Gastrocnemius medialis (tissue), 4 donors: ENCODE measurements at regions not wholly inside any gene's neighbourhood (a gene's known extent, or its start where the extent isn't known, plus 50 kb on each side); places are given as distances from the start of the nearest gene placed in this dataset.

ENCODE experiments used
- CTCF ChIP-seq, 5 experiments: fragments of 450-650 bp in 3 of 5; fragments of 200-600 bp in 2 of 5; sonication (generic) in 2 of 5; IDR thresholded peaks in 4 of 5; conservative IDR thresholded peaks in 1 of 5; 1 replicate in 4 of 5; 2 replicates in 1 of 5; pipeline ENCODE4 v1.5.1; 2016 to 2019; ENCODE audit warnings: antibody characterized with exemption in 5 of 5, mild to moderate bottlenecking in 3 of 5, moderate library complexity in 3 of 5
- POLR2A ChIP-seq, 2 donors: fragments of 450-650 bp; IDR thresholded peaks; one replicate each; pipeline ENCODE4 v1.6.1; 2017; ENCODE audit warnings: antibody characterized with exemption in 2 of 2, mild to moderate bottlenecking in 2 of 2, moderate library complexity in 2 of 2

GRCh38 chr2:236698016-236698627 is 128.5 kb downstream of the ACKR3 start:
- TF ChIP-seq CTCF (IDR thresholded peaks at IDR 0.05 in 4 of 5, conservative IDR thresholded peaks at IDR 0.05 in 1 of 5) (no peak), POLR2A (IDR thresholded peaks at IDR 0.05) (no peak)
